Vagina (tissue), 2 donors: ENCODE measurements at regions not wholly inside any gene's neighbourhood (a gene's known extent, or its start where the extent isn't known, plus 50 kb on each side); places are given as distances from the start of the nearest gene placed in this dataset.

Source experiments
- POLR2A ChIP-seq, 2 donors: fragments of 450-650 bp; IDR thresholded peaks; one replicate each; pipeline ENCODE4 v1.6.1; 2017; ENCODE audit warnings: antibody characterized with exemption in 2 of 2, mild to moderate bottlenecking in 2 of 2, moderate library complexity in 2 of 2
- POLR2AphosphoS5 ChIP-seq, 2 donors: sonication (generic); formaldehyde crosslinking; IDR thresholded peaks; one replicate each; pipeline ENCODE4 v1.9.0; 2017; ENCODE audit warnings: antibody characterized with exemption in 2 of 2, mild to moderate bottlenecking in 2 of 2, low read depth in 1 of 2; ENCODE audit not compliant: insufficient read depth in 1 of 2
- TF ChIP-seq, protein P1 (sequence below), 3 experiments: fragments of 450-650 bp in 2 of 3; fragments of 200-600 bp in 1 of 3; sonication (generic) in 1 of 3; IDR thresholded peaks; one replicate each; pipeline ENCODE4 v1.5.1; 2017 to 2019; ENCODE audit warnings: antibody characterized with exemption in 3 of 3, mild to moderate bottlenecking in 2 of 3, moderate library complexity in 2 of 3

DNA sequence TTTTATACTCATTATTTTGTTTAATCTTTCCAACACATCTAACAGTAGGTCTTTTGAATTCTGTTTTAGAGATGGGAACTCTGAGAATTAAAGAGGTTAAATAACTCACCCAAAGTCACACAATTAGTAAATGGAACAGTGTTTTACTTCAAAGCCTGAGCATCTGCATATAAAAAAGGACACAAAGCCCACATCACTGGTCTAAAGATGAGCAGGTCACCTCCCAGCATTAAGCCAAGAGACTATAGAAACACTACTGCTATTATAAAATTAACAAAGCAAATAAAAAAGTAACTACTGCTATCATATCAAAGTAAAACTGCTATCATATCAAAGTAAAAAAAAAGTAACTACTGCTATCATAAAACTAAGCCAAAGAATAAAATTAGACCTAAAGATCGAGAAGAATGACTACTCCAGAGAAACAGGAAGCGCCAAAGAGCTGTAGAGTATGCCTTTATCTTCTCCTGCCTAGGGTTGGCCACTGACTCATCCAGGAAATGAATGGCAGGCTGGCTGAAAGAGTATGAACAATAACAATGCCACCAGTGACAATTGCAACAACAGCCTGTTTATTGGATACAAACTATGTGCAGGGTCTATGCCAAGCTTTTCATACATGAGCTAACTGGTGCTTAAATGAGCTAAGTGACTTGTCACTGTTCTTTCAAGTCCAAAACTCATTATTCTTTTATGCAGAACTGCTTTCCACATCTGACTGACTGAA is 1153.0 kb upstream of the TENM4 start:
- TF ChIP-seq, protein P1, sequence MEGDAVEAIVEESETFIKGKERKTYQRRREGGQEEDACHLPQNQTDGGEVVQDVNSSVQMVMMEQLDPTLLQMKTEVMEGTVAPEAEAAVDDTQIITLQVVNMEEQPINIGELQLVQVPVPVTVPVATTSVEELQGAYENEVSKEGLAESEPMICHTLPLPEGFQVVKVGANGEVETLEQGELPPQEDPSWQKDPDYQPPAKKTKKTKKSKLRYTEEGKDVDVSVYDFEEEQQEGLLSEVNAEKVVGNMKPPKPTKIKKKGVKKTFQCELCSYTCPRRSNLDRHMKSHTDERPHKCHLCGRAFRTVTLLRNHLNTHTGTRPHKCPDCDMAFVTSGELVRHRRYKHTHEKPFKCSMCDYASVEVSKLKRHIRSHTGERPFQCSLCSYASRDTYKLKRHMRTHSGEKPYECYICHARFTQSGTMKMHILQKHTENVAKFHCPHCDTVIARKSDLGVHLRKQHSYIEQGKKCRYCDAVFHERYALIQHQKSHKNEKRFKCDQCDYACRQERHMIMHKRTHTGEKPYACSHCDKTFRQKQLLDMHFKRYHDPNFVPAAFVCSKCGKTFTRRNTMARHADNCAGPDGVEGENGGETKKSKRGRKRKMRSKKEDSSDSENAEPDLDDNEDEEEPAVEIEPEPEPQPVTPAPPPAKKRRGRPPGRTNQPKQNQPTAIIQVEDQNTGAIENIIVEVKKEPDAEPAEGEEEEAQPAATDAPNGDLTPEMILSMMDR (IDR thresholded peaks at IDR 0.05) = no peak
- no peak for TF ChIP-seq POLR2A (IDR thresholded peaks at IDR 0.05)
- no peak for TF ChIP-seq POLR2AphosphoS5 (IDR thresholded peaks at IDR 0.05; ENCODE audit: insufficient read depth in 1 of 2, low read depth in 1 of 2)
